ENCODE measurements at regions not wholly inside any gene's neighbourhood (a gene's known extent, or its start where the extent isn't known, plus 50 kb on each side); places are given as distances from the start of the nearest gene placed in this dataset.

GRCh38 chr12:114751712-114752111 is 67.7 kb upstream of the TBX3 start:
- Mint-ChIP-seq H3K4me1 (ENCODE audit: unreplicated experiment) (no peaks in the 10 kb centered on the region), H3K4me3 (ENCODE audit: unreplicated experiment) (no peak overlapping the region)
- TF ChIP-seq CTCF (IDR thresholded peaks at IDR 0.05): no peak

GRCh38 chr12:114750917-114751316 is 66.9 kb upstream of the TBX3 start:
- no peak for TF ChIP-seq CTCF (IDR thresholded peaks at IDR 0.05)

More at GRCh38 chr12:114751712-114752111, 67.7 kb upstream of the TBX3 start:
- DNase-seq (ENCODE audit: extremely low spot score, unreplicated experiment): no peak
- no peaks in the 10 kb centered on the region for H3K9me3 Mint-ChIP-seq (ENCODE audit: unreplicated experiment)
- no peak overlapping the region for H3K27ac Mint-ChIP-seq (ENCODE audit: unreplicated experiment)
- no peaks in the 10 kb centered on the region for H3K27me3 Mint-ChIP-seq (ENCODE audit: unreplicated experiment)
- no peaks in the 10 kb centered on the region for H3K36me3 Mint-ChIP-seq (ENCODE audit: unreplicated experiment)

GRCh38 chr12:114749065-114749464 is 65.1 kb upstream of the TBX3 start:
- TF ChIP-seq CTCF (IDR thresholded peaks at IDR 0.05): no peak
- Mint-ChIP-seq H3K27ac (ENCODE audit: unreplicated experiment) (no peak overlapping the region), H3K4me1 (ENCODE audit: unreplicated experiment) (no peaks in the 10 kb centered on the region), H3K4me3 (ENCODE audit: unreplicated experiment) (no peak overlapping the region), H3K36me3 (ENCODE audit: unreplicated experiment) (no peaks in the 10 kb centered on the region), H3K27me3 (ENCODE audit: unreplicated experiment) (no peaks in the 10 kb centered on the region), H3K9me3 (ENCODE audit: unreplicated experiment) (no peaks in the 10 kb centered on the region)
- no peak for DNase-seq (ENCODE audit: extremely low spot score, unreplicated experiment)

More at GRCh38 chr12:114750917-114751316, 66.9 kb upstream of the TBX3 start:
- no peak for DNase-seq (ENCODE audit: extremely low spot score, unreplicated experiment)
- H3K36me3 Mint-ChIP-seq (ENCODE audit: unreplicated experiment): no peaks in the 10 kb centered on the region
- no peak overlapping the region for H3K27ac Mint-ChIP-seq (ENCODE audit: unreplicated experiment)
- H3K27me3 Mint-ChIP-seq (ENCODE audit: unreplicated experiment): no peaks in the 10 kb centered on the region
- H3K4me1 Mint-ChIP-seq (ENCODE audit: unreplicated experiment): no peaks in the 10 kb centered on the region
- H3K9me3 Mint-ChIP-seq (ENCODE audit: unreplicated experiment): no peaks in the 10 kb centered on the region
- H3K4me3 Mint-ChIP-seq (ENCODE audit: unreplicated experiment): no peak overlapping the region

- H3K9me3 Mint-ChIP-seq (ENCODE audit: unreplicated experiment): peaks cover 8% of the 10 kb centered on the region
- no peak overlapping the region for H3K4me3 Mint-ChIP-seq (ENCODE audit: unreplicated experiment)
- no peak overlapping the region for H3K27ac Mint-ChIP-seq (ENCODE audit: unreplicated experiment)
- no peak for DNase-seq (ENCODE audit: extremely low spot score, unreplicated experiment)
- H3K4me1 Mint-ChIP-seq (ENCODE audit: unreplicated experiment): no peaks in the 10 kb centered on the region
- no peak for TF ChIP-seq CTCF (IDR thresholded peaks at IDR 0.05)
- H3K36me3 Mint-ChIP-seq (ENCODE audit: unreplicated experiment): no peaks in the 10 kb centered on the region
- no peaks in the 10 kb centered on the region for H3K27me3 Mint-ChIP-seq (ENCODE audit: unreplicated experiment)
These were observed 63.3 kb upstream of the TBX3 start for GRCh38 chr12:114747012-114747858.

- no peaks in the 10 kb centered on the region for H3K36me3 Mint-ChIP-seq (ENCODE audit: unreplicated experiment)
- TF ChIP-seq CTCF (IDR thresholded peaks at IDR 0.05): no peak
- H3K27me3 Mint-ChIP-seq (ENCODE audit: unreplicated experiment): no peaks in the 10 kb centered on the region
- no peak overlapping the region for H3K27ac Mint-ChIP-seq (ENCODE audit: unreplicated experiment)
- H3K4me3 Mint-ChIP-seq (ENCODE audit: unreplicated experiment): no peak overlapping the region
- H3K9me3 Mint-ChIP-seq (ENCODE audit: unreplicated experiment): peaks cover 8% of the 10 kb centered on the region
- DNase-seq (ENCODE audit: extremely low spot score, unreplicated experiment): no peak
- no peaks in the 10 kb centered on the region for H3K4me1 Mint-ChIP-seq (ENCODE audit: unreplicated experiment)
These were observed 62.5 kb upstream of the TBX3 start for GRCh38 chr12:114746297-114747011.
